ENCODE measurements at regions not wholly inside any gene's neighbourhood (a gene's known extent, or its start where the extent isn't known, plus 50 kb on each side); places are given as distances from the start of the nearest gene placed in this dataset.
"Not testable (repeated sequence)": the region's sequence is repeated elsewhere in the genome, so short reads cannot be mapped to it uniquely, and the experiment has no call there.

GRCh38 chr7:138386821-138387220 lies 73.2 kb upstream of the TRIM24 start:
- DNase-seq (ENCODE audit: low read depth): no peak
- no peak overlapping the region for H3K4me3 ChIP-seq (ENCODE audit: low read depth, low read length)
- no peak for TF ChIP-seq CTCF (conservative IDR thresholded peaks at IDR 0.05; ENCODE audit: low read depth, low read length)

- DNase-seq (ENCODE audit: low read depth): no peak
- no peak overlapping the region for H3K4me3 ChIP-seq (ENCODE audit: low read depth, low read length)
- no peak for TF ChIP-seq CTCF (conservative IDR thresholded peaks at IDR 0.05; ENCODE audit: low read depth, low read length)
Observed at GRCh38 chr7:138387755-138388475, 72.1 kb upstream of the TRIM24 start.

- H3K4me3 ChIP-seq (ENCODE audit: low read depth, low read length): no peak overlapping the region
- no peak for DNase-seq (ENCODE audit: low read depth)
- no peak for TF ChIP-seq CTCF (conservative IDR thresholded peaks at IDR 0.05; ENCODE audit: low read depth, low read length)
Observed at GRCh38 chr7:138388673-138389491, 71.2 kb upstream of the TRIM24 start.

GRCh38 chr7:138395763-138396162 lies 64.3 kb upstream of the TRIM24 start:
- no peak for DNase-seq (ENCODE audit: low read depth)
- no peak for TF ChIP-seq CTCF (conservative IDR thresholded peaks at IDR 0.05; ENCODE audit: low read depth, low read length)
- H3K4me3 ChIP-seq (ENCODE audit: low read depth, low read length): no peak overlapping the region

- DNase-seq (ENCODE audit: low read depth): no peak
- H3K4me3 ChIP-seq (ENCODE audit: low read depth, low read length): no peak overlapping the region
- TF ChIP-seq CTCF (conservative IDR thresholded peaks at IDR 0.05; ENCODE audit: low read depth, low read length): no peak
Observed at GRCh38 chr7:138396251-138397070, 63.6 kb upstream of the TRIM24 start.

GRCh38 chr7:138397071-138397433 lies 63.0 kb upstream of the TRIM24 start:
- not testable (repeated sequence) for DNase-seq (ENCODE audit: low read depth); H3K4me3 ChIP-seq (ENCODE audit: low read depth, low read length)

- no peak for TF ChIP-seq CTCF (conservative IDR thresholded peaks at IDR 0.05; ENCODE audit: low read depth, low read length)
- H3K4me3 ChIP-seq (ENCODE audit: low read depth, low read length): no peak overlapping the region
- no peak for DNase-seq (ENCODE audit: low read depth)
Observed at GRCh38 chr7:138398857-138399256, 61.2 kb upstream of the TRIM24 start.
